ENCODE measurements at regions not wholly inside any gene's neighbourhood (a gene's known extent, or its start where the extent isn't known, plus 50 kb on each side); places are given as distances from the start of the nearest gene placed in this dataset.
"Not testable (repeated sequence)": the region's sequence is repeated elsewhere in the genome, so short reads cannot be mapped to it uniquely, and the experiment has no call there.

DNA sequence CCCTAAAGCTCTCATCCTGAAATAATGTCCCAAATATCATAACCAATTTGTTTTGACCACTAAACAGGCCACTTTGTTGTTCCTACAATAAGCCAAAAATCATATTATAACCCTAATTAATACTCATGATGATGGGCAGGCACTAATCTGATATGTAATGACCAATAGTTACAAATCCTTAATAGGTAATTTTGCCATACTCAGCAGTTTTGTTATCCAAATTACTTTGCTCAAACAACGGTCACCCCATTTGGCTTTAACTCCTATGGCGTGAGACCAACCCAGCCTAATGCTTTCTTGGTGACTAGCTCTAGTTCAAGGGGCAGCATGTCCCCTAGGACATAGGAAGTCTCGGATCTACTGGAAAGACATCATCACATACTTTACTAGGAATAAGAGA lies 123.2 kb upstream of the ID4 start:
- Histone ChIP-seq H3K27me3 (ENCODE audit: low read length) (no peaks in the 10 kb centered on the region), H3K79me2 (ENCODE audit: low read length) (no peaks in the 10 kb centered on the region), H3K4me1 (ENCODE audit: low read length) (no peaks in the 10 kb centered on the region), H3K4me2 (ENCODE audit: low read depth, low read length, poor library complexity, severe bottlenecking) (no peak overlapping the region), H2AFZ (ENCODE audit: low read length) (no peak overlapping the region), H3K36me3 (ENCODE audit: insufficient read depth, low read length) (no peaks in the 10 kb centered on the region), H3K9me3 (ENCODE audit: low read length) (no peaks in the 10 kb centered on the region), H4K20me1 (ENCODE audit: insufficient read depth, low read depth, low read length) (no peaks in the 10 kb centered on the region), H3K9ac (ENCODE audit: low read length) (no peak overlapping the region), H3K9me2 (replicated peaks; ENCODE audit: insufficient read depth, low read length) (no peaks in the 10 kb centered on the region), H3K27ac (ENCODE audit: low read length) (no peak overlapping the region), H3K4me3 (ENCODE audit: low read length) (no peak overlapping the region)
- no peak for DNase-seq

DNA sequence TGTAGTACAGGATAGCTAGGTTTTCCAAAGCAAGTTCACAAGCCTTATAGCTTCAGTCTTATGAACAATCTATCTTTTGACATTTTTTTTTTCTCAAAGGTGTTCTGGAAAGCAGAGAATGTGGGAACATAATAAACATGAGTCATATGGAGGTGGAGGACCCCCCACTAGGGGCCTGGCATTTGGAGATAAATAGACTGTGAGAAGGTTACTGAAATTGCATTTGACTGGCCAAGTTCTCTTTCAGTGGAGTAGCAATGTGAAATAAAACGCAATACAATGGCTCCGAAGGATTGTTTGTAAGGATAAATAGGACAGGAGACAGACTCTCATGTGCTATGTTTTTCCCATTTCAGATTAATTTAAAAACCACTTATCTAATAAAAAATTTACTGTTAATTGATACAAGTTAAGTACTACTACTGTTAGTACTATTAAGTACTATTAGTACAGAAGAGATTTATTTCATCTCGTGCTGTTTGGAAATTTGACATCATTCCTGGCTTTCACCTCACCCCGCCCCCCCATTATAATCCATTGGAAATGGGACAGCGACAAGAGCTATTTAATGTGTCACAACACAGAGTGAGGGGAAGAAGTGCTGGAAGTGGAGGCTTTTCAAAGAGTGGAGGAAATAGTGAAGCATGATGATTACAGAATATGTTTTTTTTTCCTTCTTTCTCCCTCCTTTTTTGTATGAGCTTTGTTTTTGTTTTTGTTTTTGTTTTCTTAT lies 122.6 kb upstream of the ID4 start:
- Histone ChIP-seq H3K79me2 (ENCODE audit: low read length) (no peaks in the 10 kb centered on the region), H3K27me3 (ENCODE audit: low read length) (no peaks in the 10 kb centered on the region), H3K4me1 (ENCODE audit: low read length) (no peaks in the 10 kb centered on the region), H3K27ac (ENCODE audit: low read length) (no peak overlapping the region), H3K4me3 (ENCODE audit: low read length) (no peak overlapping the region), H3K9ac (ENCODE audit: low read length) (no peak overlapping the region), H3K36me3 (ENCODE audit: insufficient read depth, low read length) (no peaks in the 10 kb centered on the region), H4K20me1 (ENCODE audit: insufficient read depth, low read depth, low read length) (no peaks in the 10 kb centered on the region), H3K9me2 (replicated peaks; ENCODE audit: insufficient read depth, low read length) (no peaks in the 10 kb centered on the region), H3K4me2 (ENCODE audit: low read depth, low read length, poor library complexity, severe bottlenecking) (no peak overlapping the region), H3K9me3 (ENCODE audit: low read length) (no peaks in the 10 kb centered on the region), H2AFZ (ENCODE audit: low read length) (no peak overlapping the region)
- no peak for DNase-seq

DNA sequence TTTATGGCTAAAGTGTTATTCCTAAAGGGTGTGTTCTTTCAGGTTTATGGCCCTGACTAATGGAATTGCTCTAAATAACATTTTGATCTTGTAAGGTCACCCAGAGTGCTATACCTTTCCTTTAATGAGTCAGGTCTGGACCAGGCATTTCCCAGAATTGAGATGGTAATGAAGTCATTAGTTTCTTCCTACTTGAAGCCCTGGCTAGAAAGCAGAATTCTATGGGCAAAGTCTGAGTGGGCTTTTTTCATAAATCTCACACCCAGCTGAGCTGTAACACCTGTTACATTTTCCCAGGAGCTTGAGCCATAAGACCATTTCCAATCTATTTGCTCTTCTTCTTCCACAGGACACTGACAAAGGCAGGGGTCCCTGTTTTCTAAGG lies 122.0 kb upstream of the ID4 start:
- Histone ChIP-seq H4K20me1 (ENCODE audit: insufficient read depth, low read depth, low read length) (no peaks in the 10 kb centered on the region), H3K27ac (ENCODE audit: low read length) (no peak overlapping the region), H3K9me2 (replicated peaks; ENCODE audit: insufficient read depth, low read length) (no peaks in the 10 kb centered on the region), H3K4me3 (ENCODE audit: low read length) (no peak overlapping the region), H3K9me3 (ENCODE audit: low read length) (no peaks in the 10 kb centered on the region), H3K27me3 (ENCODE audit: low read length) (no peaks in the 10 kb centered on the region), H3K79me2 (ENCODE audit: low read length) (no peaks in the 10 kb centered on the region), H3K4me1 (ENCODE audit: low read length) (no peaks in the 10 kb centered on the region), H3K9ac (ENCODE audit: low read length) (no peak overlapping the region), H3K4me2 (ENCODE audit: low read depth, low read length, poor library complexity, severe bottlenecking) (no peak overlapping the region), H3K36me3 (ENCODE audit: insufficient read depth, low read length) (no peaks in the 10 kb centered on the region), H2AFZ (ENCODE audit: low read length) (no peak overlapping the region)
- no peak for DNase-seq

DNA sequence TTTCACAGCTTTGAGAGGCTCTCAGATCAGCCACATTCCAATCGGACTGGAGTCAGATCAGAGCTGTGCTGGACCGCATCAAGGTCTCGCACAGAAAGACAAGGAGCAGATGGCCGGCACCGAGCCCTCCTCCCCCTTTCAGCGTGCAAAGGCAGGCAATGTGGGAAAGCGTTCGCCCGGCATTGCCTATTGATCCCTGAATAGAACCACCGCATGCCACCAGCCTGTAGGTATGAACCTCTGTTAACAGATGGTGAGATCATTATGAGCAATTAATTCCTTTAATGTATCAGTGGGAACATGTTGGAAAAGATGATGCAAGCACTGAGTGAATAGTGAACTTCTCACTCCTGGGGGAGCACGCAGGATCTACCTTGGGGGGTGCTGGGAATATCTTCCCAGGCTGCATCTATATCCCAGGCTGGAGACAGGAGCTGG lies 117.5 kb upstream of the ID4 start:
- H3K4me2 ChIP-seq (ENCODE audit: low read depth, low read length, poor library complexity, severe bottlenecking): no peak overlapping the region
- no peaks in the 10 kb centered on the region for H3K27me3 ChIP-seq (ENCODE audit: low read length)
- H3K27ac ChIP-seq (ENCODE audit: low read length): no peak overlapping the region
- no peaks in the 10 kb centered on the region for H3K36me3 ChIP-seq (ENCODE audit: insufficient read depth, low read length)
- H3K9me3 ChIP-seq (ENCODE audit: low read length): no peaks in the 10 kb centered on the region
- H3K79me2 ChIP-seq (ENCODE audit: low read length): no peaks in the 10 kb centered on the region
- no peak overlapping the region for H3K9ac ChIP-seq (ENCODE audit: low read length)
- no peak overlapping the region for H2AFZ ChIP-seq (ENCODE audit: low read length)
- no peak overlapping the region for H3K4me3 ChIP-seq (ENCODE audit: low read length)
- no peak for DNase-seq
- H3K9me2 ChIP-seq (replicated peaks; ENCODE audit: insufficient read depth, low read length): no peaks in the 10 kb centered on the region
- H4K20me1 ChIP-seq (ENCODE audit: insufficient read depth, low read depth, low read length): no peaks in the 10 kb centered on the region
- no peaks in the 10 kb centered on the region for H3K4me1 ChIP-seq (ENCODE audit: low read length)

DNA sequence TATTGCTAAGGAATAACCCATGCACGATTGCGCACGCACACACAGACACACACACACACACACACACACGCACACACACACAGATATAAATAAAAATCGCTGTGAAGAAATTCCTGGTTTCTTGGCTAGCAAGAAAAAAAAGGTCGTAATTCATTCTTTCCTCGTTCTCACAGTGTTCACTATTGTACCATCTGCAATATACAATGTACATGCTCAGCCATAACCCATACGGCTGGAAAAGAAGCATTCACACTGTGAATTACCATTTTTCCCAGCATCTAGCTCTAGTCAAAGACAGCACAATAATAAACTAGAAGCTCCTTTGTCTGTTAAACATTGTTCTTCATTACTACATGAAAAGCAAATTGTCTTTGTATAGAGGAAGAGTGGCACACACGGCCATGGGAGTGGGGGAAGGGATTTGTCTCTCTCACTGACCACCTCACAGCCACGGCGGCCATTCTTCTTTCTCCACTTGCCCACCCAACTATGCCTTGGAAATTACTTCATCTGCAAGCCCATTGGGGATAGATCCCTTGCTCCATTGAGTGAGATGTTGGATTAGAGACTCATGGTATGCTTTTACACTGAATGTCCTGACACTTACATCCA lies 115.3 kb upstream of the ID4 start:
- Histone ChIP-seq H2AFZ (ENCODE audit: low read length) (no peak overlapping the region), H3K27ac (ENCODE audit: low read length) (no peak overlapping the region), H3K9me3 (ENCODE audit: low read length) (no peaks in the 10 kb centered on the region), H3K36me3 (ENCODE audit: insufficient read depth, low read length) (no peaks in the 10 kb centered on the region), H3K4me2 (ENCODE audit: low read depth, low read length, poor library complexity, severe bottlenecking) (no peak overlapping the region), H3K4me1 (ENCODE audit: low read length) (no peaks in the 10 kb centered on the region), H3K4me3 (ENCODE audit: low read length) (no peak overlapping the region), H3K27me3 (ENCODE audit: low read length) (no peaks in the 10 kb centered on the region), H3K9me2 (replicated peaks; ENCODE audit: insufficient read depth, low read length) (no peaks in the 10 kb centered on the region), H4K20me1 (ENCODE audit: insufficient read depth, low read depth, low read length) (no peaks in the 10 kb centered on the region), H3K79me2 (ENCODE audit: low read length) (no peaks in the 10 kb centered on the region), H3K9ac (ENCODE audit: low read length) (no peak overlapping the region)
- DNase-seq: no peak

DNA sequence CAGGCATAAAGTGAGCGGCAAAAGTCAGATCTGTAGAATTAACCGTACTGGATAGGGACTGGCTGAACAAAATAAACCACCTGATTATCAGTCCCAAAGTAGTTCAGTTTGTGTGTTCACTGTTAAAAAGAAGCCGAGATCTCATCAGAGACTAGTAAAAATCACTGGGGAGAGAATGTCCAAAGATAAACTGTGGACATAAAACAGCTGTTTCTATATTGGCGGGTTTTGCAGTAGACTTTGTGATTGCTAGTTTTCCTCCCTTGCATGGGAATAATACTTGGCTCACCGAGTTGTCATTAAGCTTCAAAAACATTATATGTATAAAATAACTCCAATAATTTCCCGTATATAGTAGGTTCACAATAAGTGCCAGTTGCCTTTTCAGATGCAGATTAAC lies 114.2 kb upstream of the ID4 start:
- no peak overlapping the region for H3K27ac ChIP-seq (ENCODE audit: low read length)
- H4K20me1 ChIP-seq (ENCODE audit: insufficient read depth, low read depth, low read length): no peaks in the 10 kb centered on the region

DNA sequence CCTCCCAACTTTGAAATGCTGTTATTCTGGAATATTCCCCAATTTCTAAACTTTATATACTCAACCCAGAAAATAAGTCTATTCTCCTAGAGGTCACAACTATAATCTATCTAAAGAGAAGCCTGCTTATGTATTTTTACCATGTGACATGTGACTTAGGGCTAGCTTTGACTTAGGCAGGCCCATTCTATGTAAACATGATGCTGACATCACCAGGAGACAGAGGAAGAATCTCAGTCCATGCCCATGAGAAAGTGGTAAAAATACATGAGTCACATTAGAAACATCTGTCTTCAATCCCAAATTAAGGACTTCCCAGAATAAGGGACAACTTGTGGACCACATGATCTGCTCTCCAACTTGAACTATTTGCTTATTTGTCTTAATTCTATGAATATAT lies 113.6 kb upstream of the ID4 start:
- no peaks in the 10 kb centered on the region for H3K27me3 ChIP-seq (ENCODE audit: low read length)

More for the DNA sequence above, 114.2 kb upstream of the ID4 start:
- Histone ChIP-seq H3K4me2 (ENCODE audit: low read depth, low read length, poor library complexity, severe bottlenecking) (no peak overlapping the region), H3K79me2 (ENCODE audit: low read length) (no peaks in the 10 kb centered on the region), H3K4me1 (ENCODE audit: low read length) (no peaks in the 10 kb centered on the region), H3K9ac (ENCODE audit: low read length) (no peak overlapping the region), H3K9me2 (replicated peaks; ENCODE audit: insufficient read depth, low read length) (no peaks in the 10 kb centered on the region), H3K4me3 (ENCODE audit: low read length) (no peak overlapping the region), H3K9me3 (ENCODE audit: low read length) (no peaks in the 10 kb centered on the region), H3K27me3 (ENCODE audit: low read length) (no peaks in the 10 kb centered on the region), H3K36me3 (ENCODE audit: insufficient read depth, low read length) (no peaks in the 10 kb centered on the region), H2AFZ (ENCODE audit: low read length) (no peak overlapping the region)
- DNase-seq: no peak

DNA sequence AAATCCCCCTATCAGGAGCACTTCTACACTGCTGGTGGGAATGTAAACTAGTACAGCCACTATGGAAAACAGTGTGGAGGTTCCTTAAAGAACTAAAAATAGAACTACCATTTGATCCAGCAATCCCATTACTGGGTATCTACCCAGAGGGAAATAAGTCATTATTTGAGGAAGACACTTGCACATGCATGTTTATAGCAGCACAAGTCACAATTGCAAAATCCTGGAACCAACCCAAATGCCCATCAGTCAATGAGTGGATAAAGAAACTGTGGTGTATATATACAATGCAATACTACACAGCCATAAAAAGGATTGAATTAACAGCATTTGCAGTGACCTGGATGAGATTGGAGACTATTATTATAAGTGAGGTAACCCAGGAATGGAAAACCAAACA lies 111.7 kb upstream of the ID4 start:
- H3K4me2 ChIP-seq (ENCODE audit: low read depth, low read length, poor library complexity, severe bottlenecking); H3K27me3 ChIP-seq (ENCODE audit: low read length); H3K9ac ChIP-seq (ENCODE audit: low read length); H3K36me3 ChIP-seq (ENCODE audit: insufficient read depth, low read length); H3K4me1 ChIP-seq (ENCODE audit: low read length); H3K27ac ChIP-seq (ENCODE audit: low read length); H3K9me3 ChIP-seq (ENCODE audit: low read length); H3K79me2 ChIP-seq (ENCODE audit: low read length); H4K20me1 ChIP-seq (ENCODE audit: insufficient read depth, low read depth, low read length); H3K9me2 ChIP-seq (replicated peaks; ENCODE audit: insufficient read depth, low read length); H2AFZ ChIP-seq (ENCODE audit: low read length); H3K4me3 ChIP-seq (ENCODE audit: low read length); DNase-seq: not testable (repeated sequence)

More for the DNA sequence above, 113.6 kb upstream of the ID4 start:
- Histone ChIP-seq H3K79me2 (ENCODE audit: low read length) (no peaks in the 10 kb centered on the region), H3K4me3 (ENCODE audit: low read length) (no peak overlapping the region), H3K9ac (ENCODE audit: low read length) (no peak overlapping the region), H3K9me2 (replicated peaks; ENCODE audit: insufficient read depth, low read length) (no peaks in the 10 kb centered on the region), H3K4me2 (ENCODE audit: low read depth, low read length, poor library complexity, severe bottlenecking) (no peak overlapping the region), H3K36me3 (ENCODE audit: insufficient read depth, low read length) (no peaks in the 10 kb centered on the region), H4K20me1 (ENCODE audit: insufficient read depth, low read depth, low read length) (no peaks in the 10 kb centered on the region), H3K4me1 (ENCODE audit: low read length) (no peaks in the 10 kb centered on the region), H2AFZ (ENCODE audit: low read length) (no peak overlapping the region), H3K9me3 (ENCODE audit: low read length) (no peaks in the 10 kb centered on the region), H3K27ac (ENCODE audit: low read length) (no peak overlapping the region)
- DNase-seq: no peak
